ENCODE measurements at regions not wholly inside any gene's neighbourhood (a gene's known extent, or its start where the extent isn't known, plus 50 kb on each side); places are given as distances from the start of the nearest gene placed in this dataset.

DNA sequence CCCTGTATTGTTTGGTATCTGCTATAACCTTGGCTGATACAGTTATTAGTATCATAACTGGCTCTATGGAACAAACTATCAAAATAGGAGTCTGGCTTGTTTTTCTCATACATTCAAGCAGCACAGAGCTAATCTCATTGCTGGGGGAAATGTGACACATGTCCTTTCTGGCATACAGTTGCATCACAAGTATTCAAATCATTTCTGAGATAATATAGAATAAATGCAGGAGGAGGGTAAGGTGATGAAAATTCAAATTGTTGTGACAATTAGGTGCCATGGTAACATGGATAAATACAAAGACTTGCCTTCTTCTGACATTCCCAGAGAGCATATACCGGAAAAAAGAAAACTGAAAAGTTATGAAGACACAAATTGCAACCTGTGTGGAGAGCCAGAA is 2706.8 kb downstream of the ARAP2 start:
- Mint-ChIP-seq H3K4me1 (no peaks in the 10 kb centered on the region), H3K27me3 (no peaks in the 10 kb centered on the region)

DNA sequence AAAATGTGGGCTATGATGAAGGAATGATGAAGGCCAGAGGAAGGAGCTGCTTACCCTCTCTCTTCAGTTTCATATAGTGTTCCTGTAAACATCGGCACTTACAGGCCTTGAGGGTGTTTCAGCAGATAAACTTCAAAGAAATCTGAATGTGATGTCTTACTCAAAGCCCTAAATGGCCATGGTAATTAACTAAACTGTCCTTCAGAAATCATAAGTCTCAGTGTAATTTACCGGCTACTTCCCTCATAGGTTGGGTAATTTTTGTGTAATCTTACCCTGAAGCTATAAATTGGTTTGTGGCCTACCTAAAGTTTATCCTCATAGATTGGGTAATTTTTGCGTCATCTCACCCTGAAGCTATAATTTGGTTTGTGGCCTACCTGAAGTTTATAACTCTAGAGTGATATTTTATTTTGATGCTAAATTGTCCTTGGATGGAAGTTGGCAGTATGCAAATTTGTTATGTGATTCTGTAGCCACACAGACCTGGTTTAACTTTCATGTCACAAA is 2700.3 kb downstream of the ARAP2 start:
- POLR2A ChIA-PET (ENCODE audit: partially characterized antibody) = no interaction called here
- Mint-ChIP-seq H3K36me3 (no peaks in the 10 kb centered on the region), H3K27me3 (no peaks in the 10 kb centered on the region), H3K4me1 (no peaks in the 10 kb centered on the region), H3K27ac (no peak overlapping the region), H3K9me3 (peaks cover 0 to 28% (median 11%) of the 10 kb centered on the region in 8 donors), H3K4me3 (no peak overlapping the region)
- Histone ChIP-seq H3K36me3 (ENCODE audit: insufficient read depth, low read length) (no peaks in the 10 kb centered on the region), H3K4me1 (ENCODE audit: insufficient read depth, low read length) (no peaks in the 10 kb centered on the region), H3K9me3 (ENCODE audit: control insufficient read depth in 1 of 2, low read length in 2 of 2) (no peaks in the 10 kb centered on the region), H3K27ac (ENCODE audit: low read depth, low read length) (no peak overlapping the region), H3K4me3 (ENCODE audit: low read length in 2 of 2) (no peak overlapping the region), H3K27me3 (ENCODE audit: insufficient read depth, low read length) (no peaks in the 10 kb centered on the region)
- DNase-seq = no peak
- intact Hi-C loops (cut with micrococcal nuclease) = no loop called here
- CTCF ChIA-PET (ENCODE audit: partially characterized antibody) = no interaction called here

More for the DNA sequence above, 2706.8 kb downstream of the ARAP2 start:
- Histone ChIP-seq H3K27me3 (ENCODE audit: insufficient read depth, low read length) (no peaks in the 10 kb centered on the region), H3K36me3 (ENCODE audit: insufficient read depth, low read length) (no peaks in the 10 kb centered on the region), H3K4me1 (ENCODE audit: insufficient read depth, low read length) (no peaks in the 10 kb centered on the region), H3K9me3 (ENCODE audit: control insufficient read depth in 1 of 2, low read length in 2 of 2) (no peaks in the 10 kb centered on the region), H3K4me3 (ENCODE audit: low read length in 2 of 2) (no peak overlapping the region), H3K27ac (ENCODE audit: low read depth, low read length) (no peak overlapping the region)
- no peak overlapping the region for H3K27ac Mint-ChIP-seq
- POLR2A ChIA-PET (ENCODE audit: partially characterized antibody) = no interaction called here
- intact Hi-C loops (cut with micrococcal nuclease) = no loop called here
- no peaks in the 10 kb centered on the region for H3K36me3 Mint-ChIP-seq
- DNase-seq = no peak
- CTCF ChIA-PET (ENCODE audit: partially characterized antibody) = no interaction called here
- no peak overlapping the region for H3K4me3 Mint-ChIP-seq
- H3K9me3 Mint-ChIP-seq = peaks cover 0 to 21% (median 7%) of the 10 kb centered on the region in 8 donors

DNA sequence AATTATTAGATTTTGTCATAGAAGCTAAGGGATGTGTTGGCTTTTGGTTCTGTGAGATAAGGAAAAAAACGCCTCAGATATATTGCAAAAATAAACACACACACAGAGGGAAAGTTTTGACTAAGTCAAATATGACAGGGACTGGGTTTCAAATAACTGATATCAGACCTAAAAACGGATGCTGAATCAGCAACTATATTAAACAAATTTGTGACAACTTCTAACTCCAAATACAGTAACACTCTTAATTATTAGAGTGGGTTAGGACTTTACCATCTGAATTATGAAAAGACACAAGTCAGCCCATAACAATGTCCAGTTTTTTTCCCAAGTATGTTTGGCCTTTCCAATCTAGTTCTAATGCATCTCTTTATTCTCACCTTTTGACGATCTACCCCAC is 2693.1 kb downstream of the ARAP2 start:
- intact Hi-C loops (cut with micrococcal nuclease) = no loop called here
- CTCF ChIA-PET (ENCODE audit: partially characterized antibody) = no interaction called here

DNA sequence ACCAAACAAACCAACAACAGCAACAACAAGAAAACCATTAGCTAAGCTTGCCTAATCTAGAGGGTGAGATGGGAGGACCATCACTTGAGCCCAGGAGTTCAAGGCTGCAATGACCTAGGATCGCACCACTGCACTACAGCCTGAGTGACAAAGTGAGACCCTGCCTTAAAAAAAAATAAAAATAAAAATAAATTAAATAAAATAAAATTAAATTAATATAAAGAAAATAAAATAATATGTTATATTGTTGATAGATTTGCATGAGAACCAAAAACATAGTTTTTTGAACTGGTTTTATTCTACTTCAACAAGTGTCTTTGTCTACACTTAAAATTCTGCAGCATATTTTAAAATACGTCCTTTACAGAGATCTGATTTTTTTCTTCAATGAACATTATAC is 2683.1 kb downstream of the ARAP2 start:
- H3K27me3 Mint-ChIP-seq = no peaks in the 10 kb centered on the region
- H3K27me3 ChIP-seq (ENCODE audit: insufficient read depth, low read length) = no peaks in the 10 kb centered on the region
- no peaks in the 10 kb centered on the region for H3K9me3 ChIP-seq (ENCODE audit: control insufficient read depth in 1 of 2, low read length in 2 of 2)
- H3K4me1 Mint-ChIP-seq = no peaks in the 10 kb centered on the region
- CTCF ChIA-PET (ENCODE audit: partially characterized antibody) = no interaction called here
- H3K4me1 ChIP-seq (ENCODE audit: insufficient read depth, low read length) = no peaks in the 10 kb centered on the region
- no peak for DNase-seq
- POLR2A ChIA-PET (ENCODE audit: partially characterized antibody) = no interaction called here
- H3K27ac ChIP-seq (ENCODE audit: low read depth, low read length) = no peak overlapping the region
- H3K27ac Mint-ChIP-seq = no peak overlapping the region
- H3K4me3 Mint-ChIP-seq = no peak overlapping the region
- no peaks in the 10 kb centered on the region for H3K36me3 Mint-ChIP-seq
- H3K4me3 ChIP-seq (ENCODE audit: low read length in 2 of 2) = no peak overlapping the region
- H3K9me3 Mint-ChIP-seq = peaks cover 0 to 13% (median 1%) of the 10 kb centered on the region in 8 donors
- intact Hi-C loops (cut with micrococcal nuclease) = no loop called here
- no peaks in the 10 kb centered on the region for H3K36me3 ChIP-seq (ENCODE audit: insufficient read depth, low read length)

More for the DNA sequence above, 2693.1 kb downstream of the ARAP2 start:
- no peak for DNase-seq
- Histone ChIP-seq H3K27me3 (ENCODE audit: insufficient read depth, low read length) (no peaks in the 10 kb centered on the region), H3K9me3 (ENCODE audit: control insufficient read depth in 1 of 2, low read length in 2 of 2) (no peaks in the 10 kb centered on the region), H3K36me3 (ENCODE audit: insufficient read depth, low read length) (no peaks in the 10 kb centered on the region), H3K27ac (ENCODE audit: low read depth, low read length) (no peak overlapping the region), H3K4me3 (ENCODE audit: low read length in 2 of 2) (no peak overlapping the region), H3K4me1 (ENCODE audit: insufficient read depth, low read length) (no peaks in the 10 kb centered on the region)
- Mint-ChIP-seq H3K9me3 (peaks cover 0 to 32% (median 17%) of the 10 kb centered on the region in 8 donors), H3K27me3 (no peaks in the 10 kb centered on the region), H3K4me1 (no peaks in the 10 kb centered on the region), H3K4me3 (no peak overlapping the region), H3K27ac (no peak overlapping the region), H3K36me3 (no peaks in the 10 kb centered on the region)
- POLR2A ChIA-PET (ENCODE audit: partially characterized antibody) = no interaction called here

DNA sequence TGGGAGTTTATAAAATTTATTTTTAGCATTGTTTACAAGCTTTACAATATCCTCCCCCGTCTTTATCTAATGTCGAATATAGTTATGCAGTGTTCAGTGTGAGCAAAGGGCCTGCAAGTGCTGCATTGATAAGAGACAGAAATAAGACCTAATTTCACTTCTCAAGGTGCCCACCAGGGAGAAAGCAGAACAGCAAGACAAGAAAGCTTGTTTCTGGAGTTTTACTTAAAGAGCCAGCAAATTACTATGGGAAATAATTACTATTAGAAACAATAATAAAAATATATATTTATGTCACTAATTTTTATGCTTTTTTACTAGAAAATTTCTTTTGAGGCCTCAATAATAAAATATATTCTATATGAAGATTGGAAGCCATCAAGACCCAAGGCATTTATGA is 2677.7 kb downstream of the ARAP2 start:
- CTCF ChIA-PET (ENCODE audit: partially characterized antibody) = no interaction called here
- Histone ChIP-seq H3K4me1 (ENCODE audit: insufficient read depth, low read length) (no peaks in the 10 kb centered on the region), H3K27ac (ENCODE audit: low read depth, low read length) (no peak overlapping the region), H3K4me3 (ENCODE audit: low read length in 2 of 2) (no peak overlapping the region), H3K9me3 (ENCODE audit: control insufficient read depth in 1 of 2, low read length in 2 of 2) (no peaks in the 10 kb centered on the region), H3K27me3 (ENCODE audit: insufficient read depth, low read length) (no peaks in the 10 kb centered on the region), H3K36me3 (ENCODE audit: insufficient read depth, low read length) (no peaks in the 10 kb centered on the region)
- no peak for DNase-seq
- no peaks in the 10 kb centered on the region for H3K27me3 Mint-ChIP-seq
- no peaks in the 10 kb centered on the region for H3K36me3 Mint-ChIP-seq
- no peak overlapping the region for H3K4me3 Mint-ChIP-seq
- no peaks in the 10 kb centered on the region for H3K4me1 Mint-ChIP-seq
- peaks cover 0 to 15% (median 1%) of the 10 kb centered on the region in 8 donors for H3K9me3 Mint-ChIP-seq
- POLR2A ChIA-PET (ENCODE audit: partially characterized antibody) = no interaction called here
- intact Hi-C loops (cut with micrococcal nuclease) = no loop called here
- H3K27ac Mint-ChIP-seq = no peak overlapping the region

DNA sequence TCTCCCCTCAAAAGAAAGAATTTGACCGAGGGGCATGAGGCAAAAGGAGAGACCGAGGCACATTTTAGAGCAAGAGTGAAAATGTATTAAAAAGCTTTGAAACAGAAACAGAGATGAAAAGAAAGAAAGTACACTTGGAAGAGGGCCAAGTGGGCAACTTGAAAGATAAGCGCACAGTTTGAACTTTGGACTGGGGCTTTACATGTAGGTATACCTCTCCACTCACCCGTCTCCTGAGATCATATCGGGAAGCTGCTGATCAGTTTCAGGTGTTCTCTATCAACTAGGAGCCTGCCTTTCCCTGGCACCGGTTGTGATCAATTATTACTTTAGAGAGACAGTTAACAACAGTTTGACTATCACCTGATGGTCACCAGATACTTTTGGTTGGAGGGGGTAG is 2666.5 kb downstream of the ARAP2 start:
- H3K27ac ChIP-seq (ENCODE audit: low read depth, low read length) = no peak overlapping the region
- no peak overlapping the region for H3K4me3 ChIP-seq (ENCODE audit: low read length in 2 of 2)
- Mint-ChIP-seq H3K36me3 (no peaks in the 10 kb centered on the region), H3K4me3 (no peak overlapping the region), H3K9me3 (peaks cover 0 to 36% (median 13%) of the 10 kb centered on the region in 8 donors), H3K27ac (no peak overlapping the region), H3K4me1 (no peaks in the 10 kb centered on the region), H3K27me3 (no peaks in the 10 kb centered on the region)
- ChIA-PET CTCF (ENCODE audit: partially characterized antibody) (no interaction called here), POLR2A (ENCODE audit: partially characterized antibody) (no interaction called here)
- no peaks in the 10 kb centered on the region for H3K9me3 ChIP-seq (ENCODE audit: control insufficient read depth in 1 of 2, low read length in 2 of 2)
- H3K4me1 ChIP-seq (ENCODE audit: insufficient read depth, low read length) = no peaks in the 10 kb centered on the region
- no peak for DNase-seq
- no peaks in the 10 kb centered on the region for H3K27me3 ChIP-seq (ENCODE audit: insufficient read depth, low read length)
- intact Hi-C loops (cut with micrococcal nuclease) = no loop called here
- no peaks in the 10 kb centered on the region for H3K36me3 ChIP-seq (ENCODE audit: insufficient read depth, low read length)

DNA sequence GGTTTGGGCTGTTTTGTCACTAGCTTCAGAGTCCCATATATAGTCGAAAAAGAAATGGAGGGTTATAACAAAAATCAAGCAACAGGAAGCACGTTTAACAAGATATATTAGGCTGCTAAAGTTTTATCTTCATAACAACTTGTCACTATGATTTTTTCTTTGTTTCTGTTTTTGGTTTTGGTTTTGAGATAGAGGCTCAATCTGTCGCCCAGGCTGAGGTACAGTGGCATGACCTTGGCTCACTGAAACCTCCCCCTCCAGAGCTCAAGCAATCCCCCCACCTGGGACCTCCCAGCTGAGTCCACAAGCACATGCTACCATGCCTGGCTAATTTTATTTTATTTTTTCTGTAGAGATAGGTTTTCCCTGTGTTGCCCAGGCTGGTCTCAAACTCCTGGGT is 2664.4 kb downstream of the ARAP2 start:
- H3K4me1 Mint-ChIP-seq = no peaks in the 10 kb centered on the region
- H3K9me3 ChIP-seq (ENCODE audit: control insufficient read depth in 1 of 2, low read length in 2 of 2) = no peaks in the 10 kb centered on the region
- no peak overlapping the region for H3K27ac ChIP-seq (ENCODE audit: low read depth, low read length)
- CTCF ChIA-PET (ENCODE audit: partially characterized antibody) = no interaction called here
- POLR2A ChIA-PET (ENCODE audit: partially characterized antibody) = no interaction called here
- H3K27ac Mint-ChIP-seq = no peak overlapping the region
- no peaks in the 10 kb centered on the region for H3K36me3 ChIP-seq (ENCODE audit: insufficient read depth, low read length)
- H3K27me3 Mint-ChIP-seq = no peaks in the 10 kb centered on the region
- no peaks in the 10 kb centered on the region for H3K27me3 ChIP-seq (ENCODE audit: insufficient read depth, low read length)
- no peak overlapping the region for H3K4me3 Mint-ChIP-seq
- H3K4me1 ChIP-seq (ENCODE audit: insufficient read depth, low read length) = no peaks in the 10 kb centered on the region
- intact Hi-C loops (cut with micrococcal nuclease) = no loop called here
- H3K9me3 Mint-ChIP-seq = peaks cover 0 to 35% (median 13%) of the 10 kb centered on the region in 8 donors
- H3K36me3 Mint-ChIP-seq = no peaks in the 10 kb centered on the region
- DNase-seq = no peak
- no peak overlapping the region for H3K4me3 ChIP-seq (ENCODE audit: low read length in 2 of 2)

DNA sequence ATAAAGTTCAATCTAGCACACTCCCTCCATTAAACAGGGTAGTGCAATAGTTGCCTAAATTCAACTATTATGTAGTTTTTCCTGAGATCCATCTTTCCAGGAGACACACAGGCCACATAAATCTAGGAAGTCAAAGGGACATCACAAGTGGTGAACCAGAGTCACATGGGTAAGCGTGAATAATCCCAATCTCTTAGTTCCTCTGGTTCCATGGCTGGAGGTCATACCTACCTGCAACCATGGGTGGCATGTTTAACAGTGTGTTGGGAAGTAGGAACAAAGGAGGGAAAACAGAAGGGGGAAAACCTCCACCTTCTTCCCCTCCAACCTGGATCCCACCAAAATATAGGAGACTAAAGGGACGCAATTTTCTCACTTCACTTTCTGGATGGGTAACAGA is 2651.6 kb downstream of the ARAP2 start:
- H3K27me3 Mint-ChIP-seq = no peaks in the 10 kb centered on the region
- no peak for DNase-seq
- no peak overlapping the region for H3K27ac Mint-ChIP-seq
- H3K4me1 Mint-ChIP-seq = no peaks in the 10 kb centered on the region
- H3K9me3 ChIP-seq (ENCODE audit: control insufficient read depth in 1 of 2, low read length in 2 of 2) = peaks cover 0 to 3% of the 10 kb centered on the region in 2 donors
- H3K9me3 Mint-ChIP-seq = peaks cover 3 to 66% (median 38%) of the 10 kb centered on the region in 8 donors
- intact Hi-C loops (cut with micrococcal nuclease) = no loop called here
- ChIA-PET CTCF (ENCODE audit: partially characterized antibody) (no interaction called here), POLR2A (ENCODE audit: partially characterized antibody) (no interaction called here)
- no peaks in the 10 kb centered on the region for H3K4me1 ChIP-seq (ENCODE audit: insufficient read depth, low read length)
- H3K4me3 ChIP-seq (ENCODE audit: low read length in 2 of 2) = no peak overlapping the region
- H3K4me3 Mint-ChIP-seq = no peak overlapping the region
- H3K27me3 ChIP-seq (ENCODE audit: insufficient read depth, low read length) = no peaks in the 10 kb centered on the region
- H3K27ac ChIP-seq (ENCODE audit: low read depth, low read length) = no peak overlapping the region
- no peaks in the 10 kb centered on the region for H3K36me3 ChIP-seq (ENCODE audit: insufficient read depth, low read length)
- H3K36me3 Mint-ChIP-seq = no peaks in the 10 kb centered on the region
